ENCODE measurements at regions not wholly inside any gene's neighbourhood (a gene's known extent, or its start where the extent isn't known, plus 50 kb on each side); places are given as distances from the start of the nearest gene placed in this dataset.

- DNase-seq (ENCODE audit: extremely low read depth in 1 of 4, low spot score in 3 of 4): no peak
- BruUV-seq (replicated peaks): no TSS peak
- no peak overlapping the region for H3K4me2 ChIP-seq (ENCODE audit: insufficient read depth, low read length)
- H4K20me1 ChIP-seq (replicated peaks; ENCODE audit: control insufficient read depth, insufficient read depth, low read length): no peaks in the 10 kb centered on the region
- H3K27me3 ChIP-seq (ENCODE audit: control insufficient read depth in 2 of 2, insufficient read depth in 2 of 2, low read length in 2 of 2): peaks cover 0 to 5% of the 10 kb centered on the region in 2 experiments; a peak in 1 of 5 replicates
- no peak for ATAC-seq
- intact Hi-C loops (cut with micrococcal nuclease) (no loop called here), in situ Hi-C loops (cut with MboI) (no loop called here)
- ChIA-PET CTCF (ENCODE audit: low intra/inter-chr PET ratio) (no interaction called here), POLR2A (no interaction called here)
- no peak overlapping the region for H3K27ac ChIP-seq (ENCODE audit: extremely low read depth, low read depth, low read length)
- H3K4me3 ChIP-seq: no peak overlapping the region
- FAIRE-seq: no peak
- H3K36me3 ChIP-seq (ENCODE audit: control insufficient read depth, insufficient read depth, low read length): no peaks in the 10 kb centered on the region
- no peaks in the 10 kb centered on the region; the same call in 1 of the 2 replicates for H3K9me3 ChIP-seq (replicated peaks; ENCODE audit: control insufficient read depth, insufficient read depth, low read depth, low read length)
- no peak overlapping the region for H3K9ac ChIP-seq (ENCODE audit: insufficient read depth in 1 of 2, low read depth in 2 of 2, low read length in 2 of 2)
- TF ChIP-seq DEAF1 (CRISPR knock-in tag; IDR thresholded peaks at IDR 0.05): no peak
- TF ChIP-seq HNRNPUL1 (IDR thresholded peaks at IDR 0.05; ENCODE audit: low read length): no peak
- TF ChIP-seq JUNB (CRISPR knock-in tag; conservative IDR thresholded peaks at IDR 0.05): no peak
- TF ChIP-seq CAMTA2 (CRISPR knock-in tag; conservative IDR thresholded peaks at IDR 0.05): no peak
- H3K9me1 ChIP-seq (ENCODE audit: control insufficient read depth, insufficient read depth, low read length): no peaks in the 10 kb centered on the region
- WGBS (ENCODE audit: insufficient coverage, low coverage, missing lambda C conversion rate): 2% methylated on average over 7 of the region's 7 CpGs
- no peaks in the 10 kb centered on the region for H3K79me2 ChIP-seq (ENCODE audit: control insufficient read depth, insufficient read depth, low read length)
- no peak overlapping the region for H2AFZ ChIP-seq (ENCODE audit: low read depth, low read length)
- H3K4me1 ChIP-seq (replicated peaks in 1 of 2; ENCODE audit: control insufficient read depth in 2 of 2, insufficient read depth in 2 of 2, low read length in 2 of 2): no peaks in the 10 kb centered on the region; a peak in 1 of 5 replicates
Observed at GRCh38 chr3:176690083-176690869, 507.0 kb downstream of the TBL1XR1 start.

Data from K562 (cell line).